Neural cell (in vitro differentiated cells): ENCODE measurements at regions not wholly inside any gene's neighbourhood (a gene's known extent, or its start where the extent isn't known, plus 50 kb on each side); places are given as distances from the start of the nearest gene placed in this dataset.

ENCODE experiments used
- EP300 ChIP-seq: fragments of 450-650 bp; conservative IDR thresholded peaks from 2 replicates; pipeline ENCODE4 v1.6.1; 2014; ENCODE audit warnings: antibody characterized with exemption, mild to moderate bottlenecking, moderate library complexity; ENCODE audit not compliant: poor library complexity, severe bottlenecking
- EZH2 ChIP-seq: fragments of 200-600, 300-800 bp; shearing (Covaris generic), sonication (generic); IDR thresholded peaks from 2 replicates; pipeline ENCODE4 v1.6.1; 2014; ENCODE audit warnings: antibody characterized with exemption, low read length, borderline replicate concordance, mild to moderate bottlenecking; ENCODE audit not compliant: insufficient read depth, poor library complexity, severe bottlenecking
- POLR2AphosphoS5 ChIP-seq: IDR thresholded peaks from 2 replicates; pipeline ENCODE4 v1.6.1; 2012
- SMC3 ChIP-seq: fragments of 450-650 bp; conservative IDR thresholded peaks from 2 replicates; pipeline ENCODE4 v1.6.1; 2014; ENCODE audit warnings: antibody characterized with exemption, mild to moderate bottlenecking, moderate library complexity; ENCODE audit not compliant: poor library complexity
- TAF1 ChIP-seq: IDR thresholded peaks from 2 replicates; pipeline ENCODE4 v1.6.1; 2012; ENCODE audit warnings: low read depth
- TF ChIP-seq, protein P1 (sequence below): fragments of 450-650 bp; IDR thresholded peaks from 2 replicates; pipeline ENCODE4 v1.5.1; 2014; ENCODE audit warnings: antibody characterized with exemption, mild to moderate bottlenecking, moderate library complexity; ENCODE audit not compliant: poor library complexity, severe bottlenecking

DNA sequence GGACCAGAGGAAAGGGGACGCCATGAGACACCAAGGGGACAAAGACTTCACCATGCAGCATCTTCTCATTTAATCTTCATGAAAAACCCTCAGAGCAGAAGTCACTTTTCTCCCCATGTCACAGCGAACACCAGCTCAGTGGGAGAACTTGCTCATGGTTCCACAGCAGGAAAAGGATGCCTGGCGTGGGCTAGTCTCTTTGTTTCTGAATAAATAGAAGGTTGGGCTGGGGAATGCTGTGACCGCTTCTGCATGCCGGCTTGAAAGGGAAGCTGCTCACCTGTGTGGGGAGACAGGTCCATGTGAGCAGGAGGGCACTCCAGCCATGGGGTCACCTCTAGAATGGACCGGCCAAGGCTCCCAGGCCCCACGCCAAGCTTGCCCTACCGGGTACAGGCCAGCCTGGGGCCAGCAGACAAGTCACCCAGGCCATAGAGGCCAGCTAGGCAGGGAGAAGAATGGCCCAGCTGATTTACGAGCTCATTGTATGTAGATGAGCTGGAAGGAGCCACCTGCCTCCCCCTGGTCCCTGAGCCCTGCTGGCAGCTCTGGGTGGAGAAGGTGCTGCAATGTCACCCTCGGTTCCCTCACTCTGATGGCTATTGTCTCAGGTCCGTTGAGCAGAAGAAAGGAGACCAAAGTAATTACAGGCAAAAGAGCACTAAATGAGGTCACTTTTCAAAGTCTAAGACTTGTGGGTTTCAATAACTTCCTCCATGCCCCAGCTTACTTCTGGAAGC is 82.0 kb upstream of the PDZD8 start:
- TF ChIP-seq EZH2 (no peak), SMC3 (no peak), TAF1 (no peak), POLR2AphosphoS5 (no peak), EP300 (no peak)
- TF ChIP-seq, protein P1, sequence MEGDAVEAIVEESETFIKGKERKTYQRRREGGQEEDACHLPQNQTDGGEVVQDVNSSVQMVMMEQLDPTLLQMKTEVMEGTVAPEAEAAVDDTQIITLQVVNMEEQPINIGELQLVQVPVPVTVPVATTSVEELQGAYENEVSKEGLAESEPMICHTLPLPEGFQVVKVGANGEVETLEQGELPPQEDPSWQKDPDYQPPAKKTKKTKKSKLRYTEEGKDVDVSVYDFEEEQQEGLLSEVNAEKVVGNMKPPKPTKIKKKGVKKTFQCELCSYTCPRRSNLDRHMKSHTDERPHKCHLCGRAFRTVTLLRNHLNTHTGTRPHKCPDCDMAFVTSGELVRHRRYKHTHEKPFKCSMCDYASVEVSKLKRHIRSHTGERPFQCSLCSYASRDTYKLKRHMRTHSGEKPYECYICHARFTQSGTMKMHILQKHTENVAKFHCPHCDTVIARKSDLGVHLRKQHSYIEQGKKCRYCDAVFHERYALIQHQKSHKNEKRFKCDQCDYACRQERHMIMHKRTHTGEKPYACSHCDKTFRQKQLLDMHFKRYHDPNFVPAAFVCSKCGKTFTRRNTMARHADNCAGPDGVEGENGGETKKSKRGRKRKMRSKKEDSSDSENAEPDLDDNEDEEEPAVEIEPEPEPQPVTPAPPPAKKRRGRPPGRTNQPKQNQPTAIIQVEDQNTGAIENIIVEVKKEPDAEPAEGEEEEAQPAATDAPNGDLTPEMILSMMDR: no peak
